ENCODE measurements at regions not wholly inside any gene's neighbourhood (a gene's known extent, or its start where the extent isn't known, plus 50 kb on each side); places are given as distances from the start of the nearest gene placed in this dataset.

- TF ChIP-seq CTCF (IDR thresholded peaks at IDR 0.05) (no peak), POLR2A (IDR thresholded peaks at IDR 0.05) (no peak)
These were observed 153.6 kb upstream of the ZMIZ1 start for GRCh38 chr10:78915190-78915518.

Data from thyroid gland (tissue), 4 donors.